ENCODE measurements at regions not wholly inside any gene's neighbourhood (a gene's known extent, or its start where the extent isn't known, plus 50 kb on each side); places are given as distances from the start of the nearest gene placed in this dataset.

DNA sequence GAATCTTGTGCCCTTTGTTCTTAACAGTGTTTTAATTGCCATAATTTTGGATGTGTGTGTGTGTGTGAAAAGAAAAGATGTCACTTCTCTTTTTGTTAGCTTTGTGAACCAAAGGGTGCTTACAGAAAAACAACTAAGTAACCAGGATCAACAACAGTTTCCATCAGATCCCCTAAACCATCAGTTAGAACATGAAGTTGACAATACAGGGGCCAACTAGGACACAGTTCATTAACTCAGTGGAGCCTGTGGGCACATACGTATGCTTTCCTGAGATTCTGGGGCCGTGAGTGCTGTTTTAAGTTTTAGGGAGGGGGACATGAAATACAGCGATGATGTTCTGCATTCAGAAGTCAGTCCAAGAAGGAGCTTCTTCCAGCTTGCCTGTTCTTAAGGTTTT, 133.6 kb downstream of the TLR5 start:
- no peak for DNase-seq (ENCODE audit: low read depth)
- H3K4me3 ChIP-seq (ENCODE audit: control insufficient read depth, low read depth, low read length) = no peak overlapping the region
- TF ChIP-seq, protein P1, sequence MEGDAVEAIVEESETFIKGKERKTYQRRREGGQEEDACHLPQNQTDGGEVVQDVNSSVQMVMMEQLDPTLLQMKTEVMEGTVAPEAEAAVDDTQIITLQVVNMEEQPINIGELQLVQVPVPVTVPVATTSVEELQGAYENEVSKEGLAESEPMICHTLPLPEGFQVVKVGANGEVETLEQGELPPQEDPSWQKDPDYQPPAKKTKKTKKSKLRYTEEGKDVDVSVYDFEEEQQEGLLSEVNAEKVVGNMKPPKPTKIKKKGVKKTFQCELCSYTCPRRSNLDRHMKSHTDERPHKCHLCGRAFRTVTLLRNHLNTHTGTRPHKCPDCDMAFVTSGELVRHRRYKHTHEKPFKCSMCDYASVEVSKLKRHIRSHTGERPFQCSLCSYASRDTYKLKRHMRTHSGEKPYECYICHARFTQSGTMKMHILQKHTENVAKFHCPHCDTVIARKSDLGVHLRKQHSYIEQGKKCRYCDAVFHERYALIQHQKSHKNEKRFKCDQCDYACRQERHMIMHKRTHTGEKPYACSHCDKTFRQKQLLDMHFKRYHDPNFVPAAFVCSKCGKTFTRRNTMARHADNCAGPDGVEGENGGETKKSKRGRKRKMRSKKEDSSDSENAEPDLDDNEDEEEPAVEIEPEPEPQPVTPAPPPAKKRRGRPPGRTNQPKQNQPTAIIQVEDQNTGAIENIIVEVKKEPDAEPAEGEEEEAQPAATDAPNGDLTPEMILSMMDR (IDR thresholded peaks at IDR 0.05; ENCODE audit: control insufficient read depth, insufficient read depth, low read depth, low read length, missing control alignments) = no peak

DNA sequence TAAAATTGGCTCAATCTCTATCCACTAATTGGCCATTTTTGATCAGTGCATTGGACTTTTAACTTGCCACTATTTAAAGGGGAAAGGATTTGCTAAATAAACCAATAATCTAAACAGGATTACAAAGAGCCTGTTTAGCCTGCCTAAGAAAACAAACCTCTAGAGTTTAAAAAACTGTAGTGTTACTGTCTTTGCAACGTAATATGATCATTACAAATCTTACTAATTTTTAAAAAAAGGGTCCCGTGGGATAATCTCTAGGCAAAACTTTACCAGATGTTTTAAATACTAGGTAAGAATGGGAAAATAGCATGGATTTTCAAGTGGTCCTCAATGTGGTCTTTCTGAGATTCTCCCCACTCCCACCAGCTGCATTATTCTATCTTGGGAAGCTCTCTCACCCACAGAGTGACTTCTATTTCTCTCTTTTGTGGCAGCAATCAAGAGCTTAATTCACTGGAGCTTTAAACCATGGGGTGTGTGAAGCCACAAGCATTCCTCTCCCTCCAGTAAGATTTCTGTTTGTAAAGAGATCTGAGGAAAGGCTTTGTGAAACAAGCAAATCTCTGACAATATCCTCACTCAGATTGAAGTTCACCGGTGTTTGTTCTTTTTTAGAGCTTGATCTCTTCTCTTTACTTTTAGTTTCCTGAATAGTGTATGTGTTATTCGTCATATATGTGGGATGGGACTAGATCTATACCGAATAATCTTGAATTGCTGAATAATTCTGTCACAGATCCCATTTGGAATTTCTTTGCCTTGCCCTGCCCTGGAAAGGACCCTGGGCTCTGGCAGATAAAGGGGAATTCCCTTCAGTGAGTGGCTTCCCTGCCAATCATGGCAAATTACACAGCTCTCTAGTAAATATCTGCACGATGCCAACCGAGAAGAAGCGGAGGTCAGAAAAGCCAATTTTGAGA, 132.2 kb downstream of the TLR5 start:
- no peak overlapping the region for H3K4me3 ChIP-seq (ENCODE audit: control insufficient read depth, low read depth, low read length)
- peak; percentile 14 for DNase-seq (ENCODE audit: low read depth)
- TF ChIP-seq, protein P1 (IDR thresholded peaks at IDR 0.05; ENCODE audit: control insufficient read depth, insufficient read depth, low read depth, low read length, missing control alignments) = no peak

DNA sequence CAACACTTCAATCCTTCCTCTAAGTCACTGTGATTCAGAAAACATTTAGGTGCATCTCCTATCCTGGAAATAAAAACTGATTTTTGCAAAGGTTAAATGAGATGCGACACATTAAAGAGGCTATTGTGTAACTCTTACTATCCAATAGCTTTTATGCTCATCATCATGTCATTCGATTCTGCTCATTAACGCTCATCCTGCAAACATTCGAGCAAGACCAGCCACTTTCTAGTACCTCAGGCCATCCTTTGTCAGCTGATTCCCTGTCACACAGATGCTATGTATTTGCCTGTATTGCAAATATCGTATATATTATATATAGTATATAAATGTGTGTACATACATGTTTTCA, 131.6 kb downstream of the TLR5 start:
- H3K4me3 ChIP-seq (ENCODE audit: control insufficient read depth, low read depth, low read length) = no peak overlapping the region
- TF ChIP-seq, protein P1 (IDR thresholded peaks at IDR 0.05; ENCODE audit: control insufficient read depth, insufficient read depth, low read depth, low read length, missing control alignments) = no peak
- DNase-seq (ENCODE audit: low read depth) = no peak

DNA sequence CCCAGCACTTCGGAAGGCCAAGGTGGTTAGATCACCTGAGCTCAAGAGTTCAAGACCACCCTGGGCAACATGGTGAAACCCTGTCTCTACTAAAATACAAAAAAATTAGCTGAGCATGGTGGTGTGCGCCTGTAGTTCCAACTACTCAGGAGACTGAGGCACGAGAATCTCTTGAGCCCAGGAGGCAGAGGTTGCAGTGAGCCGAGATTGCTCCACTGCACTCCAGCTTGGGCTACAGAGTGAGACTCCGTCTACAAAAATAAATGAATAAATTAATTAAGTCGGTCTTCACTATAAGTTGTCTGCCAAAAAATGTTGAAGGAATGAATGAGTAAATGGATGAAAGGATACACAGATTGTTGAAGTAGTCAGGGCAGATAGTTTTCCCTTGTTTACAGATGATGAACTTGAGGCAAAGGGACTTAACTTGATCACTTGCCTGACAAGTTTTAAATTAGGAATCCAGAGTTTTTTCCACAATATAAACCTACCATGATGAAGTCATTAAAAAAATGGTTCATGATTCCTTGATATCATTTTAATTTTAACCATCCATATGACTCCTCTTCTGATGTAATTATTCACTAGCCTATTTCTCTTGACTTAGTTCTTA, 130.8 kb downstream of the TLR5 start:
- DNase-seq (ENCODE audit: low read depth) = no peak
- TF ChIP-seq, protein P1 (IDR thresholded peaks at IDR 0.05; ENCODE audit: control insufficient read depth, insufficient read depth, low read depth, low read length, missing control alignments) = no peak
- no peak overlapping the region for H3K4me3 ChIP-seq (ENCODE audit: control insufficient read depth, low read depth, low read length)

DNA sequence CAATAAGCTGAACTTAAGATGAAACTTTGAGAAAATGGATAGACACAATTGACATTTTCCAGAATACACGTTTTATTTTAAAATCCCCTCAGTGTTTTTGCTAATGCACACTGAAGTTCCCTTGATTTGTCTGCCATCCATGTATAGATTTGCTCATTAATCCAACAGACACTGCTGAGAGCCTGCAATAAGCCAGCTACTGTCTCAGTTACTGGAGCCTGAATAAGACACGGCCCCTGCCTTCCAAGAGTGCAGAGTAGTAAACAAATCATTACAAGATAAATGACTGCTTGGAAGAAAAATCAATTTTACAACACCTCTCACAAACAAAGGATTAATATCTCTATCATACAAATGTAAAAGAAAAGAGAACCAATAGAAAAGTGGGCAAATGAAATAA, 130.1 kb downstream of the TLR5 start:
- no peak for DNase-seq (ENCODE audit: low read depth)
- H3K4me3 ChIP-seq (ENCODE audit: control insufficient read depth, low read depth, low read length) = no peak overlapping the region
- TF ChIP-seq, protein P1 (IDR thresholded peaks at IDR 0.05; ENCODE audit: control insufficient read depth, insufficient read depth, low read depth, low read length, missing control alignments) = no peak

DNA sequence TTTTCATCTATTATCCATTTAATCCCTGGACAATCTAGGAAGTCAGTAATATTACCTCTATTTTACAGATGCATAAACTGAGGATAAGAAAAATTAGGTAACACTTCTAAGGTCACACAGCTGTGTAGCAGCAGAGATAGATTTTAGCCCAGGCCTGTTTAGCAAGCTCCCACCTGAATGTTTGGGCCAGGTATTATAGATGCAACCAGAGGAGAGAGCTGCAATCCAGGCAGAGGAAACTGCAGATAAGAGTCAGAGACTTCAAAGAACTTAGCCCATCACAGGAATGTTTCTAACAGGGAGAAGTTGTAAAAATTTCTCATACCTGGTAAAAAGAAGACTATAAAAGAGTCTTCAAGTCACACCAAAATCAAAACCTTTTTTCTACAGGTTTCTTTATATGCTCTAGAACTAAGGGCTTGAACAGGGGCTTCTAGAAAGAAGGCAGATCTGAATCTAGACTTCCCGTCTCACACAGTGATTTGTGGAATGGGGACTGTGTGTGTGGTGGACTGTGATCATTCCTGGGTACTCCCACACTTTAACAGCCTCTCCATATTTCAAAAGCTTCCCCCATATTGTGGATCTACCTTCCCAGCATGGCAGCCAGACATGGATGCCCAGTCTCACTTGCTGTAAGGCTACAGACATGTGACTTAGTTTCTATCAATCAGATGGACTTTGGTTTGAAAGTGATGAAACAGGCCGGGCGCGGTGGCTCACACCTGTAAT, 128.7 kb downstream of the TLR5 start:
- H3K4me3 ChIP-seq (ENCODE audit: control insufficient read depth, low read depth, low read length) = no peak overlapping the region
- TF ChIP-seq, protein P1 (IDR thresholded peaks at IDR 0.05; ENCODE audit: control insufficient read depth, insufficient read depth, low read depth, low read length, missing control alignments) = no peak
- no peak for DNase-seq (ENCODE audit: low read depth)
